T-cell (primary cell): ENCODE measurements at regions not wholly inside any gene's neighbourhood (a gene's known extent, or its start where the extent isn't known, plus 50 kb on each side); places are given as distances from the start of the nearest gene placed in this dataset.
"Not testable (repeated sequence)": the region's sequence is repeated elsewhere in the genome, so short reads cannot be mapped to it uniquely, and the experiment has no call there.

Source experiments
- ATAC-seq, 4 experiments: fragments of 200-7000 bp in 3 of 4; fragments of 150-1000 bp in 1 of 4; cut with Tn5 transposase; replicated peaks in 1 of 4; 1 replicate in 3 of 4; 2 replicates in 1 of 4; pipeline ENCODE4 v1.10.0; 2021; ENCODE audit warnings: moderate library complexity in 3 of 4, mild to moderate bottlenecking in 2 of 4, moderate number of reproducible peaks in 1 of 4
- CTCF ChIA-PET, 2 donors: fragments of 300-600 bp; sonication (Branson Sonifier 250); formaldehyde crosslinking; loops; one replicate each; lab custom pipeline; 2022; ENCODE audit warnings: antibody characterized with exemption in 2 of 2; lab: Charles Lee
- POLR2A ChIA-PET, 2 donors: fragments of 300-600 bp; sonication (Branson Sonifier 250); formaldehyde crosslinking; loops; one replicate each; lab custom pipeline; 2022; ENCODE audit warnings: antibody characterized with exemption in 2 of 2; lab: Charles Lee
- DNase-seq, 35 experiments: peaks; one replicate each; pipeline versions ENCODE4 v3.0.0 to v3.0.0-alpha.2; 2013 to 2023
- H3K27ac ChIP-seq: one replicate; pipeline ENCODE4 v1.5.1; 2013; ENCODE audit warnings: low read length
- H3K27me3 ChIP-seq, 2 experiments: replicated peaks in 1 of 2; 1 replicate in 1 of 2; 2 replicates in 1 of 2; pipeline versions ENCODE4 v1.6.1 to v1.7.0; 2013; ENCODE audit warnings: low read length in 1 of 2, mixed read lengths in 1 of 2; ENCODE audit not compliant: control insufficient read depth in 2 of 2, insufficient read depth in 2 of 2; ENCODE audit errors: extremely low read depth in 1 of 2
- H3K36me3 ChIP-seq, 2 donors: 1 replicate in 1 of 2; 2 replicates in 1 of 2; pipeline versions ENCODE4 v1.6.1 to v1.7.0; 2013; ENCODE audit warnings: low read length in 1 of 2; ENCODE audit not compliant: control insufficient read depth in 2 of 2, insufficient read depth in 1 of 2; ENCODE audit errors: extremely low read depth in 1 of 2
- H3K4me1 ChIP-seq, 2 experiments: 1 replicate in 1 of 2; 2 replicates in 1 of 2; pipeline versions ENCODE4 v1.6.1 to v1.7.0; 2013; ENCODE audit warnings: low read length in 2 of 2, mixed read lengths in 1 of 2; ENCODE audit not compliant: insufficient read depth in 2 of 2, control insufficient read depth in 1 of 2; ENCODE audit errors: extremely low read depth in 1 of 2
- H3K4me3 ChIP-seq, 2 donors: 1 replicate in 1 of 2; 2 replicates in 1 of 2; pipeline versions ENCODE4 v1.5.1 to v1.7.0; 2013; ENCODE audit warnings: mild to moderate bottlenecking in 2 of 2, low read length in 1 of 2, moderate library complexity in 1 of 2; ENCODE audit not compliant: control insufficient read depth in 1 of 2; ENCODE audit errors: extremely low read depth in 1 of 2
- H3K9me3 ChIP-seq: 2 replicates; pipeline ENCODE4 v1.7.0; 2013
- H3K27ac Mint-ChIP-seq, 2 donors: one replicate each; pipeline ENCODE4 v1.8.0; 2020 to 2021; ENCODE audit warnings: mild to moderate bottlenecking in 2 of 2, mixed read lengths in 2 of 2
- H3K27me3 Mint-ChIP-seq, 2 donors: one replicate each; pipeline ENCODE4 v1.8.0; 2021 to 2022; ENCODE audit warnings: mixed read lengths in 2 of 2
- H3K36me3 Mint-ChIP-seq: one replicate; pipeline ENCODE4 v1.8.0; 2021; ENCODE audit warnings: mixed read lengths
- H3K4me1 Mint-ChIP-seq, 3 donors: one replicate each; pipeline ENCODE4 v1.8.0; 2020 to 2022; ENCODE audit warnings: mixed read lengths in 3 of 3, mild to moderate bottlenecking in 1 of 3
- H3K4me3 Mint-ChIP-seq, 3 donors: one replicate each; pipeline ENCODE4 v1.8.0; 2020 to 2022; ENCODE audit warnings: mild to moderate bottlenecking in 3 of 3, mixed read lengths in 3 of 3, moderate library complexity in 3 of 3
- H3K9me3 Mint-ChIP-seq, 3 donors: one replicate each; pipeline ENCODE4 v1.8.0; 2020 to 2022; ENCODE audit warnings: mixed read lengths in 3 of 3
- whole genome bisulfite sequencing: methylation state at CpG from one replicate; pipeline ENCODE4 v1.1.5; 2013; ENCODE audit warnings: missing lambda C conversion rate; ENCODE audit not compliant: insufficient coverage; 5-methylcytosine and 5-hydroxymethylcytosine counted together

DNA sequence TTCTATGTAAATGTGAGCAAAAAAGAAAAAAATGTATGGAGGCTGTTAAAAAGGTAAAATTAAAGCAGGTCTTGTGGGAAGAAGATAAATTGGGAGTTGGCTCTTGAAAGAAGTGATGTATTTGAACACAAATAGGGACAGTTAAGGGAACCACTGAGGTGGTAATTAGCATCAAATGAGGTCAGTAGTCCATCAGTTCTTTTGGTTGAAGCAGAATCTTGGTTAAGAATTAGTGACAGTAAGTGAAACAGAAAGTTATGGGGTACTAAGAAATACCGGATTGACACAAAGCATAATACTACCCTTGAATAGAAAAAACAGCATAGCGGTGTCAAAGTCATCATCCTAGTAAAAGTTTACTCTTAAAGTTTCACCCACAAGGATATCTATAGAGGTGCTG, 352.6 kb upstream of the VRK2 start:
- Histone ChIP-seq H3K4me3 (no peak overlapping the region), H3K36me3 (no peaks in the 10 kb centered on the region), H3K4me1 (no peaks in the 10 kb centered on the region), H3K9me3 (peaks cover 3% of the 10 kb centered on the region), H3K27me3 (no peaks in the 10 kb centered on the region), H3K27ac (no peak overlapping the region)
- H3K27ac Mint-ChIP-seq = no peak overlapping the region
- ATAC-seq (no peak), DNase-seq (no peak)
- H3K9me3 Mint-ChIP-seq = peaks cover 13 to 25% (median 21%) of the 10 kb centered on the region in 3 donors
- H3K4me3 Mint-ChIP-seq = no peak overlapping the region
- no peaks in the 10 kb centered on the region for H3K36me3 Mint-ChIP-seq
- ChIA-PET POLR2A (no interaction called here), CTCF (no interaction called here)
- H3K27me3 Mint-ChIP-seq = no peaks in the 10 kb centered on the region
- no peaks in the 10 kb centered on the region for H3K4me1 Mint-ChIP-seq
- WGBS = no CpG with 5 or more reads among the region's 2 CpGs

DNA sequence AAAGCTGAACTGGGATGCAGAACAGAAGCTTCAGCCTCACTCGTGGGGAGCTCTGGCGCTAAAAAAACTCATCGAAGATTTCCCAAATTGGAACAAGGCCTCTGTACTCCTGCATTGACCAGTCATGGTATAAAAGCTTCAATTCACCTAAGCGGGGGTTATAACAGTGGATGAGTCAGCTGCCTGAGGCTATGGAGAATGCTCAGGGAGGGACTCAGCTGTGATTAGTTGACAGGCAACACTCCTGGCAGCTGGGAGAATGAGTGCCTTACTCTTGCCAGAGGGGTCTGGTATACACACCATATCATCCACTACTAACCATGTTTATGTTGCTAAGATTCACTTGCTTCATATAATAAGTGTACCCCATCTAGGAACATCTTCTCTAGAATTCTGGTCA, 350.6 kb upstream of the VRK2 start:
- H3K27ac ChIP-seq = no peak overlapping the region
- ChIA-PET POLR2A (no interaction called here), CTCF (no interaction called here)
- Mint-ChIP-seq H3K9me3 (peaks cover 3 to 9% (median 7%) of the 10 kb centered on the region in 3 donors), H3K4me3 (no peak overlapping the region), H3K27ac (no peak overlapping the region), H3K36me3 (no peaks in the 10 kb centered on the region), H3K27me3 (no peaks in the 10 kb centered on the region), H3K4me1 (no peaks in the 10 kb centered on the region)
- 89% methylated on average over 2 of the region's 4 CpGs for WGBS
- no peak for ATAC-seq
- H3K9me3 ChIP-seq = no peaks in the 10 kb centered on the region
- H3K4me1 ChIP-seq = no peaks in the 10 kb centered on the region
- H3K4me3 ChIP-seq = no peak overlapping the region
- no peak for DNase-seq
- H3K27me3 ChIP-seq = no peaks in the 10 kb centered on the region
- H3K36me3 ChIP-seq = no peaks in the 10 kb centered on the region

DNA sequence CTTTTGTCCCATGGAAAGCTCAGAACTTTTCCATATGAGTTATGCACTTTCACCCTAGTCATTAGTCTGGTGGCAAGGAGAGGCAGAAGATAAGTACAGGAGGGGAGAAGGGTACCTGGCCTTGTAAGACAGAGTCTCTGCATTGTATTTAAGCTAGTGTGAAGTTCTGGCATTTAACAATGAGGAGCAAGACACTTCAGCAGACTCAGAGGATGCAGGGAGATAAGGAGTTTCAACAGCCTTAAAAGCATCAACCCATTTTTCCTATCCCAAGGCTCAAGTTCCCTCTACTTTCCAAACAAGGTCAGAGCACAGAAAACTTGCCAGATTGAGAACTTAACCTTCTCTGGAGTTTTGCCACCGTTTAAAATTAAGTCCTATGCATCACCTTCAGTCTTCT, 348.2 kb upstream of the VRK2 start:
- Mint-ChIP-seq H3K36me3 (no peaks in the 10 kb centered on the region), H3K27me3 (no peaks in the 10 kb centered on the region), H3K4me1 (no peaks in the 10 kb centered on the region), H3K27ac (no peak overlapping the region), H3K4me3 (no peak overlapping the region), H3K9me3 (peaks cover 0 to 1% (median 0%) of the 10 kb centered on the region in 3 donors)
- no peaks in the 10 kb centered on the region for H3K9me3 ChIP-seq
- DNase-seq (no peak), ATAC-seq (no peak)
- H3K4me3 ChIP-seq = no peak overlapping the region
- ChIA-PET POLR2A (no interaction called here), CTCF (no interaction called here)
- H3K27ac ChIP-seq = no peak overlapping the region
- no CpG with 5 or more reads among the region's 1 CpG for WGBS
- H3K27me3 ChIP-seq = no peaks in the 10 kb centered on the region
- H3K36me3 ChIP-seq = no peaks in the 10 kb centered on the region
- H3K4me1 ChIP-seq = no peaks in the 10 kb centered on the region

DNA sequence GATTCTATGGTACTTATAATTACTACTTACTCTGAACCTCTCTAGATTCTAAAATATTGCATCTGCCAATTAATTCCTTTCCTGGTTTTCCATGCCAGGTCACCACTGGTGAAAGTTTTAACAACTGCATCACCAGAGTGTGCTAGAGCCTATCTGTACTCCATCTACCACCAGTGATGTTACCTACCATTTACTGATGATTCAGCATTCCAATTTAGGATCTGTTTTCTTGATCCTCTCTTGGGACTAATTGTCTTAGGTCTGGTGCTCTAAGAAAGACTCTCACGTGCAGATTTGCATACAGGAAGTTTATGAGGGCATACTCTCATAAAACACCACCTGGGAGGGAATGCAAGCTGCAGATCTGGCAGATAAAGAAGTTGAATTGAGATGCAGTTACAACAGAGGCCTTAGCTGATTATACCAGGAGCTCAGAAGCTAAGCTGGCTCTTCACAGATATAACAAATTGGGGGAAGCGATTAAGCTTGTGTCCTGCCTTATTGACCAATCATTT, 347.6 kb upstream of the VRK2 start:
- H3K4me3 Mint-ChIP-seq = no peak overlapping the region
- Histone ChIP-seq H3K4me3 (no peak overlapping the region), H3K27me3 (no peaks in the 10 kb centered on the region), H3K27ac (no peak overlapping the region), H3K4me1 (no peaks in the 10 kb centered on the region), H3K36me3 (no peaks in the 10 kb centered on the region), H3K9me3 (no peaks in the 10 kb centered on the region)
- H3K9me3 Mint-ChIP-seq = peaks cover 0 to 1% (median 0%) of the 10 kb centered on the region in 3 donors
- no peaks in the 10 kb centered on the region for H3K4me1 Mint-ChIP-seq
- ATAC-seq (no peak), DNase-seq (no peak)
- H3K27me3 Mint-ChIP-seq = no peaks in the 10 kb centered on the region
- no peak overlapping the region for H3K27ac Mint-ChIP-seq
- POLR2A ChIA-PET = no interaction called here
- H3K36me3 Mint-ChIP-seq = no peaks in the 10 kb centered on the region
- CTCF ChIA-PET = no interaction called here
- WGBS = no CpG with 5 or more reads among the region's 2 CpGs

DNA sequence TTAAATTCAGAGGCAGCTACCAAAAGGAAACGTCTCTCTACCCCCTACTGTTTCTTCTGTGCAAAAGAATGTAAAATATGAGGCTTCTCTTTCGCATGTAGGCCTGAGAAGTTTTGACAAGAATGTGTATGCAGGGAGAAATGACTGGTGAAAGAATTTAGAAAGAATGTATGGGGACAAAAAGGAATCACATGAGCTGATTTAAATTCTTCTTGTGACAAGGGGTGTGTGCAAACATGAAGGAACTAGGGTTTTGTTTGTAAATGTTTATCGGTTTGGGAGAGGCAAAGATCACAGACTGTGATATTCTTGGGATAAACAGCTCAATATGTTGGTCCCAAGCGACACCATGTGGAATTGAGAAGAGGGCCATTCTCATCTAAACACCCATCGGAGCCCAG, 345.2 kb upstream of the VRK2 start:
- no peak overlapping the region for H3K4me3 Mint-ChIP-seq
- H3K36me3 ChIP-seq = no peaks in the 10 kb centered on the region
- H3K9me3 ChIP-seq = no peaks in the 10 kb centered on the region
- H3K27ac ChIP-seq = no peak overlapping the region
- H3K27ac Mint-ChIP-seq = no peak overlapping the region
- WGBS = 67% methylated on average over 2 of the region's 5 CpGs
- DNase-seq (no peak), ATAC-seq (no peak)
- no peaks in the 10 kb centered on the region for H3K27me3 ChIP-seq
- H3K4me1 Mint-ChIP-seq = no peaks in the 10 kb centered on the region
- ChIA-PET POLR2A (interaction anchor here in 1 of 2 donors (0.6 kb wide), 1 partner anchor 30 kb away, joined by 3 read pairs; no protein-coding TSS in a partner anchor), CTCF (interaction anchor here in 1 of 2 donors (0.6 kb wide), 1 partner anchor 924 kb away, joined by 3 read pairs; no protein-coding TSS in a partner anchor)
- no peak overlapping the region for H3K4me3 ChIP-seq
- H3K9me3 Mint-ChIP-seq = peaks cover 0 to 1% (median 0%) of the 10 kb centered on the region in 3 donors
- no peaks in the 10 kb centered on the region for H3K27me3 Mint-ChIP-seq
- H3K36me3 Mint-ChIP-seq = no peaks in the 10 kb centered on the region
- no peaks in the 10 kb centered on the region for H3K4me1 ChIP-seq

DNA sequence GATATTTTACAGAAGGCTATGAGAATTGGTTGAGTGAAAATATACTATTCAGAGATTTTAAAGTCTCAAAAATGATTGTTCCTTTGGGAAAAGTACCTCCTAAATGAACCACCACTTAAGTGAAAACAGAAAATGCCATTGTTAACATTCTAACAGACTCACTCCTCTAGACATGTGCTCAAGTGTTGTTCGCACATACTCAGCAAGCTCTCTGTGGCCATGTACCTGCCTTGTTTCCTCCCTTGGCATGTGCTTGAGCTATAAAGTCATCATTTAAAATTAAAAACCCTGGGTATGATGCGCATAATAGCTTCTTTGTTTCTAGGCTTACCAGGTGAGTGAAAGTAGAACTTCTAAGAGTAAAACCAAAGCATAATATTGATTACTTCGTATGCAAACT, 343.2 kb upstream of the VRK2 start:
- ATAC-seq = no peak
- Histone ChIP-seq H3K27me3 (no peaks in the 10 kb centered on the region), H3K36me3 (no peaks in the 10 kb centered on the region), H3K4me3 (no peak overlapping the region), H3K4me1 (no peaks in the 10 kb centered on the region), H3K27ac (no peak overlapping the region), H3K9me3 (no peaks in the 10 kb centered on the region)
- no peaks in the 10 kb centered on the region for H3K27me3 Mint-ChIP-seq
- ChIA-PET POLR2A (no interaction called here), CTCF (interaction anchor here in 1 of 2 donors (1.1 kb wide), 1 partner anchor 10 kb away, joined by 4 read pairs; no protein-coding TSS in a partner anchor)
- no peak for DNase-seq
- no peaks in the 10 kb centered on the region for H3K4me1 Mint-ChIP-seq
- WGBS = no CpG with 5 or more reads among the region's 3 CpGs
- peaks cover 0 to 1% (median 0%) of the 10 kb centered on the region in 3 donors for H3K9me3 Mint-ChIP-seq
- no peak overlapping the region for H3K4me3 Mint-ChIP-seq
- no peak overlapping the region for H3K27ac Mint-ChIP-seq
- no peaks in the 10 kb centered on the region for H3K36me3 Mint-ChIP-seq

DNA sequence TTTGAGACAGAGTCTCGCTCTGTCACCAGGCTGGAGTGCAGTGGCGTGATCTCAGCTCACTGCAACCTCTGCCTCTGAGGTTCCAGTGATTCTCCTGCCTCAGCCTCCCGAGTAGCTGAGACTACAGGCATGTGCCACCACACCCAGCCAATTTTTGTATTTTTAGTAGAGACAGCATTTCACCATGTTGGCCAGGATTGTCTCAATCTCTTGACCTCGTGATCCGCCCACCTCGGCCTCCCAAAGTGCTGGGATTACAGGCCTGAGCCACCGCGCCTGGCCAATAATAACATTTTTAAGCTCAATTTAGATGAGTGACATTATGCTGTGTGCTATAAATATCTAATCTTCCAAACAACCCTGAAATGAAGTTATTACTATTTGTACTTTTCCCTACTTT, 338.8 kb upstream of the VRK2 start:
- POLR2A ChIA-PET, H3K27ac ChIP-seq, H3K9me3 Mint-ChIP-seq, H3K36me3 ChIP-seq, H3K36me3 Mint-ChIP-seq, H3K4me3 ChIP-seq, H3K27ac Mint-ChIP-seq, H3K27me3 ChIP-seq, H3K4me1 ChIP-seq, CTCF ChIA-PET, ATAC-seq, H3K4me1 Mint-ChIP-seq, H3K4me3 Mint-ChIP-seq, H3K27me3 Mint-ChIP-seq, H3K9me3 ChIP-seq, DNase-seq: not testable (repeated sequence)
- 67% methylated on average over 1 of the region's 8 CpGs for WGBS
